ENCODE measurements at regions not wholly inside any gene's neighbourhood (a gene's known extent, or its start where the extent isn't known, plus 50 kb on each side); places are given as distances from the start of the nearest gene placed in this dataset.

DNA sequence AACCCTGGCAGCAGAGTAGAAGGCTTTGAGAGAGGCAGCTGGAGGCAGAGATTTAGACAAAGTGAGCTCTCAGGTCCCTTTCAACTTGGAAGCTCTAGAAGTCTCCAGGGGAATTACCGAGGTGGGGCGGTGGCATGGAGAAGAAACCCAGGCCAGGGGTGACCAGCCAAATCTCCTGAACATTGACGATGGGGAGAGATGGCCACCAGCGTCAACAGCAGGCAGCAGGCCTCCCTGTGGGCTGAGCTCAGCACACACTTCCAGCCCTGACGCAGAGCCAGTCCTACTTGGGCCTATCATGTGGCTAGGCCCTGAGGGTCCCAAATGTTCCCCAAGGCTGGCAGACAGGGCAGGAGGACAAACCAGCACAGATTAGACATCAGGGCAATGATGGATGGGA lies 187.8 kb downstream of the BCOR start:
- Histone ChIP-seq H3K9me2 (ENCODE audit: insufficient read depth) (no peaks in the 10 kb centered on the region), H4K20me1 (ENCODE audit: insufficient read depth) (no peaks in the 10 kb centered on the region), H3K36me3 (ENCODE audit: low read depth) (no peaks in the 10 kb centered on the region), H3K4me1 (ENCODE audit: insufficient read depth) (peaks cover 13% of the 10 kb centered on the region), H3K9ac (no peak overlapping the region), H3K9me3 (ENCODE audit: low read depth) (no peaks in the 10 kb centered on the region), H3K27me3 (replicated peaks; ENCODE audit: insufficient read depth) (no peaks in the 10 kb centered on the region), H3K79me2 (ENCODE audit: insufficient read depth) (no peaks in the 10 kb centered on the region), H2AFZ (no peak overlapping the region), H3F3A (ENCODE audit: insufficient read depth) (no peaks in the 10 kb centered on the region), H3K4me3 (no peak overlapping the region), H3K4me2 (ENCODE audit: unreplicated experiment) (no peak overlapping the region), H3K27ac (no peak overlapping the region)
- no peak for TF ChIP-seq EZH2phosphoT487 (IDR thresholded peaks at IDR 0.05; ENCODE audit: insufficient read depth, low read depth)
- DNase-seq: no peak
- WGBS, 2 experiments (ENCODE audit: low coverage in 1 of 2, low lambda C conversion rate in 2 of 2, missing lambda C conversion rate in 2 of 2): 100% methylated on average over 3 of the region's 5 CpGs; no CpG with 5 or more reads in 1 of the 2 experiments
- in situ Hi-C loops (cut with MboI): no loop called here

DNA sequence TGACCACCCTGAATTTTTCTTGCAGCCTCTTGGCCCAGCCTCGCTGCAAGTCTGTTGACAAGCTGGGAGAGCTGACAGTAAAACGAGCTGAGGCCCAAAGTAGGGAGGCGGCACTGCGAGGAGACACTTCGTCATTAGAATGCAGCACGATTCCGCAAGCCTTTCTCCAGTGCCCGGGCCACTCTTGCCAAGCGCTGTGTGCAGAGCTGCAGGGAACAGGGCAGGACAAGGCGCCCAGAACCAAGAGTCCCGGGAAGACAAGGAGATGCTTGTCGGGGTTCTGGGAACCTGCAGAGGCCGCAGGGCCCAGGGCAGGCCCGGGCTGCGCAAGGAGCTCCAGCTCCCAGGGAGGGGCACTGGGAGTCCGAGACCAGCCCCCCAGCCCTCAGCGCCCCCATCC lies 187.1 kb downstream of the BCOR start:
- H3K4me2 ChIP-seq (ENCODE audit: unreplicated experiment): no peak overlapping the region
- in situ Hi-C loops (cut with MboI): no loop called here
- no peaks in the 10 kb centered on the region for H3K27me3 ChIP-seq (replicated peaks; ENCODE audit: insufficient read depth)

DNA sequence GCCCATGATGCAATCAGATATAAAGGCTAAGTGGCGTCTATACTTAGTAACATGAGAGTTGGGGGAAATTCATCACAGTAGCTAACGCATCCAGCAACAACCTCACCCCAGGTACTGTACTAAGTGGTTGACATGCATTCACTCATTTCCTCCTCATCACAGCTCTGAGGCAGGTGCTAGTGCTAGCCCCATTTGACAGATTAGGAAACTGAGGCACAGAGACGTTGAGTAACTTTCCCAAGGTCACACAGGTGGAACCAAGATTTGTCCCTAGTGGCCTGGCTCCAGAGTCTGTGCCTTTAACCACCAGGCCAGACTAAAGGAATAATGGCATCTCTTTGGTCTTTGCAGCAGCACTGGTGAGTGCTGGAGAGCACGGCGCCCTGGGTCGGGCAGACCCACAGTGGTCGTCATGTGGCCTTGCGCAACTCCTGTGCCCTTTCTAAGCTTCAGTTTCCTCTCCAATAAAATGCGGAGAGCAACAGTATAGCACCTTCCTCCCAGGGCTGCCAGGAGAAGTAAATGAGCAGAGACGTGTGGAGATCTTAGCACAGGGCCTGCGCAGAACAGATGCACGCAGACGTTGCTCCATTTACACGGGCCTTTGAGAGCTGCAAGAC lies 186.4 kb downstream of the BCOR start:
- Histone ChIP-seq H3K4me2 (ENCODE audit: unreplicated experiment) (no peak overlapping the region), H3K9me2 (ENCODE audit: insufficient read depth) (no peaks in the 10 kb centered on the region), H2AFZ (no peak overlapping the region), H3K9ac (no peak overlapping the region), H3K4me3 (no peak overlapping the region), H4K20me1 (ENCODE audit: insufficient read depth) (no peaks in the 10 kb centered on the region), H3F3A (ENCODE audit: insufficient read depth) (no peaks in the 10 kb centered on the region), H3K36me3 (ENCODE audit: low read depth) (no peaks in the 10 kb centered on the region), H3K9me3 (ENCODE audit: low read depth) (no peaks in the 10 kb centered on the region), H3K4me1 (ENCODE audit: insufficient read depth) (peaks cover 13% of the 10 kb centered on the region), H3K79me2 (ENCODE audit: insufficient read depth) (no peaks in the 10 kb centered on the region), H3K27me3 (replicated peaks; ENCODE audit: insufficient read depth) (no peaks in the 10 kb centered on the region), H3K27ac (no peak overlapping the region)
- no peak for DNase-seq
- 91 to 92% methylated on average over 13 to 14 of the region's 14 CpGs for WGBS, 2 experiments (ENCODE audit: low coverage in 1 of 2, low lambda C conversion rate in 2 of 2, missing lambda C conversion rate in 2 of 2)
- no peak for TF ChIP-seq EZH2 (IDR thresholded peaks at IDR 0.05; ENCODE audit: insufficient read depth, poor library complexity, severe bottlenecking)
- TF ChIP-seq EZH2phosphoT487 (IDR thresholded peaks at IDR 0.05; ENCODE audit: insufficient read depth, low read depth): no peak
- in situ Hi-C loops (cut with MboI): no loop called here

More for the DNA sequence above, 187.1 kb downstream of the BCOR start:
- no peak overlapping the region for H3K27ac ChIP-seq
- no peaks in the 10 kb centered on the region for H3K9me3 ChIP-seq (ENCODE audit: low read depth)
- no peaks in the 10 kb centered on the region for H3K79me2 ChIP-seq (ENCODE audit: insufficient read depth)
- DNase-seq: no peak
- H3K36me3 ChIP-seq (ENCODE audit: low read depth): no peaks in the 10 kb centered on the region
- no peaks in the 10 kb centered on the region for H3K9me2 ChIP-seq (ENCODE audit: insufficient read depth)
- H2AFZ ChIP-seq: no peak overlapping the region
- H4K20me1 ChIP-seq (ENCODE audit: insufficient read depth): no peaks in the 10 kb centered on the region
- no peak overlapping the region for H3K9ac ChIP-seq
- 71 to 78% methylated on average over 7 to 14 of the region's 17 CpGs for WGBS, 2 experiments (ENCODE audit: low coverage in 1 of 2, low lambda C conversion rate in 2 of 2, missing lambda C conversion rate in 2 of 2)
- no peak for TF ChIP-seq EZH2 (IDR thresholded peaks at IDR 0.05; ENCODE audit: insufficient read depth, poor library complexity, severe bottlenecking)
- no peak for TF ChIP-seq EZH2phosphoT487 (IDR thresholded peaks at IDR 0.05; ENCODE audit: insufficient read depth, low read depth)
- no peaks in the 10 kb centered on the region for H3F3A ChIP-seq (ENCODE audit: insufficient read depth)
- no peak overlapping the region for H3K4me3 ChIP-seq
- H3K4me1 ChIP-seq (ENCODE audit: insufficient read depth): peaks cover 13% of the 10 kb centered on the region

DNA sequence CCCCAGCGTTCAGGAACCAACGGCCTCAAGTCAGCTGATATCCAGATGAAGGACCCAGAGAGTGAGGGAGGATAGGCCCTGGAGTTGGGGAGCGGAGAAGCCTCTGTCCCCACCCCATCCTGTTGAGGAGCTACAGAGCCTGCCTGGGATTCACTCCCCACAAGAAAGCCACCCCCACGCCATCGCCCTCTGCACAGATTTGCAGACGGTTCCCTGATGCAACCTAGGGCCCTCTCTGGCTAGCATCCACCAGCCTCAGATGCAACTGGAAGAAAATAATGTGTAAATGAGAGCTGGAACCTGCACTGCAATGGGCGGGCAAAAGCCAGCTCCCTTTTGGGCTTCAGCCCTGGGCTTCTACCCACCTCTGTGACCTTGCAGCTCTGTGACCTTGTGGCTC lies 185.6 kb downstream of the BCOR start:
- TF ChIP-seq EZH2phosphoT487 (IDR thresholded peaks at IDR 0.05; ENCODE audit: insufficient read depth, low read depth): no peak
- TF ChIP-seq EZH2 (IDR thresholded peaks at IDR 0.05; ENCODE audit: insufficient read depth, poor library complexity, severe bottlenecking): no peak

DNA sequence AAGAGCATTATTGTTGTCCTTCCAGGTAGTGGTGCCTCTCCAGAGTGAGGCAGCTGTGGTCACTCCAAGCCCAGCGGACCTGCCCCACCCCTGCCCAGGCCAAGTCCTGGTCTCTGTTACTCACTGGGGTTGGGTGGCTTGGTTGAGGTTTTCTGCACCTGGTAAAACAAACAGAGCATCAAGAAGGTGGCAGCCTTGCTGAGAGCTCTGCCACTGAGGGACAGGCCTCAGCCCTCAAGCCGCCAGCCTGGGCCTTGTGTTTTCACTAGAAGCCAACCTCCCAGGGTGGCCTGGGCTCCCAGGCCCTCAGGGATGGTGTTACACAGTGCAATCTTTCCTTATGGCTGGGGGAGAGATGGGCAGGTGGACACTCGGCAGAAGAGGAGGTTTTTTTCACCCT lies 182.7 kb downstream of the BCOR start:
- no peak for DNase-seq

More for the DNA sequence above, 185.6 kb downstream of the BCOR start:
- DNase-seq: no peak
- WGBS, 2 experiments (ENCODE audit: low coverage in 1 of 2, low lambda C conversion rate in 2 of 2, missing lambda C conversion rate in 2 of 2): 91 to 97% methylated on average over 4 to 7 of the region's 7 CpGs
- no peaks in the 10 kb centered on the region for H3K79me2 ChIP-seq (ENCODE audit: insufficient read depth)
- H3K27me3 ChIP-seq (replicated peaks; ENCODE audit: insufficient read depth): no peaks in the 10 kb centered on the region
- no peak overlapping the region for H3K9ac ChIP-seq
- no peaks in the 10 kb centered on the region for H3K36me3 ChIP-seq (ENCODE audit: low read depth)
- no peak overlapping the region for H3K4me3 ChIP-seq
- H3K4me2 ChIP-seq (ENCODE audit: unreplicated experiment): no peak overlapping the region
- no peaks in the 10 kb centered on the region for H3F3A ChIP-seq (ENCODE audit: insufficient read depth)
- in situ Hi-C loops (cut with MboI): no loop called here
- no peak overlapping the region for H3K27ac ChIP-seq
- H2AFZ ChIP-seq: no peak overlapping the region
- H3K9me3 ChIP-seq (ENCODE audit: low read depth): no peaks in the 10 kb centered on the region
- no peaks in the 10 kb centered on the region for H4K20me1 ChIP-seq (ENCODE audit: insufficient read depth)
- no peaks in the 10 kb centered on the region for H3K9me2 ChIP-seq (ENCODE audit: insufficient read depth)
- H3K4me1 ChIP-seq (ENCODE audit: insufficient read depth): peaks cover 13% of the 10 kb centered on the region

More for the DNA sequence above, 182.7 kb downstream of the BCOR start:
- in situ Hi-C loops (cut with MboI): no loop called here
- no peaks in the 10 kb centered on the region for H3K36me3 ChIP-seq (ENCODE audit: low read depth)
- 84 to 100% methylated on average over 2 to 3 of the region's 3 CpGs for WGBS, 2 experiments (ENCODE audit: low coverage in 1 of 2, low lambda C conversion rate in 2 of 2, missing lambda C conversion rate in 2 of 2)
- no peaks in the 10 kb centered on the region for H3K4me1 ChIP-seq (ENCODE audit: insufficient read depth)
- no peak for TF ChIP-seq EZH2 (IDR thresholded peaks at IDR 0.05; ENCODE audit: insufficient read depth, poor library complexity, severe bottlenecking)
- TF ChIP-seq EZH2phosphoT487 (IDR thresholded peaks at IDR 0.05; ENCODE audit: insufficient read depth, low read depth): no peak
- no peaks in the 10 kb centered on the region for H4K20me1 ChIP-seq (ENCODE audit: insufficient read depth)
- H3K9me3 ChIP-seq (ENCODE audit: low read depth): no peaks in the 10 kb centered on the region
- H3F3A ChIP-seq (ENCODE audit: insufficient read depth): no peaks in the 10 kb centered on the region
- H3K9me2 ChIP-seq (ENCODE audit: insufficient read depth): no peaks in the 10 kb centered on the region
- no peak overlapping the region for H3K27ac ChIP-seq
- no peak overlapping the region for H2AFZ ChIP-seq
- H3K4me2 ChIP-seq (ENCODE audit: unreplicated experiment): no peak overlapping the region
- H3K27me3 ChIP-seq (replicated peaks; ENCODE audit: insufficient read depth): no peaks in the 10 kb centered on the region
- no peak overlapping the region for H3K4me3 ChIP-seq
- H3K79me2 ChIP-seq (ENCODE audit: insufficient read depth): no peaks in the 10 kb centered on the region
- no peak overlapping the region for H3K9ac ChIP-seq
